GM18909 (cell line): ENCODE measurements at regions not wholly inside any gene's neighbourhood (a gene's known extent, or its start where the extent isn't known, plus 50 kb on each side); places are given as distances from the start of the nearest gene placed in this dataset.

Experiments
- ATAC-seq: cut with Tn5 transposase; IDR thresholded peaks from one replicate; pipeline ENCODE4 v1.9.1; 2021; ENCODE audit warnings: mild to moderate bottlenecking; ENCODE audit not compliant: unreplicated experiment, poor library complexity

- no peak for ATAC-seq
Measured at GRCh38 chr4:108375434-108375833, 206.7 kb upstream of the LEF1 start.

- no peak for ATAC-seq
Measured at GRCh38 chr4:108372681-108373080, 203.9 kb upstream of the LEF1 start.

- no peak for ATAC-seq
Measured at GRCh38 chr4:108371282-108371681, 202.6 kb upstream of the LEF1 start.

DNA sequence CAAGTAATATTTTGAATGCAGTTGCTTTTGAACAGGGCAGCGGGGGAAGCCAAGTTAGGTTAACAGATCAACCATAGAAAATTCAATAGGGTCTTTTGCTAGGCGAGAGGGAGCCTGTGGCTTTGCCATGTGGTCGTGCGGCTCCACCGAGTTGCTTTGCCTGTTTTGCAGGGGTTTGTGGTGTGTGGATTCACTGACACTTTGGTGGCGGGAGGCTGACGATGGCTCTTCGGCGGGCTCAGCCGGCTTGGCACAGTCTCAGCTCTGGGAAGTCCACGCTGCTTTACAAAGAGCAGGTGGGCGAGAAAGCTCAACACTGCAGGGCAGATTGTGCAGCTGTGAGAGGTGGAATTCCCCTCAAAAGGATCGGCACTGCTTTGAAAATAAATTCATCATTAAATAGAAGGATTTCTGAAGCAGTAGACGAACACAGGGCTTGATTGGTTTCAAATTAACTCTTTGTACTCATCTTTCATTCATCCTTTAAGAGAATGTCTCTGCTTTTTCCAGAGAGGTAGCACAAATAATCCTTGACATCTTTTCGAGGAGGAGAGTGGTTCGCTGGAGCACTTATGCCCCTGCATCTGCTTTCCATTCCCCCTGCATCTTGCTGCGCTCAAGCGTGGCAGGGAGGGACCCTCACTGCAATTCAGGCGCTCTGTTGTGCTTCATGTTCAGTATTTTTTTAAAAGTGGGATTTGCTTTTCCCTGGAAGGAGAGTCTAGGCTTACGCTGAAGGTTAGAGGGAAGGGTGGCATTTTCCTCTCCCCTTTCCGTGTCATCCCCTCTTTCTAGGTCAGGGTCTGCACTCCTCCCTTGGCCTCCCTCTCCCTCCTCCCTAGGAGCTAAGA, 201.8 kb upstream of the LEF1 start:
- ATAC-seq, result no peak

DNA sequence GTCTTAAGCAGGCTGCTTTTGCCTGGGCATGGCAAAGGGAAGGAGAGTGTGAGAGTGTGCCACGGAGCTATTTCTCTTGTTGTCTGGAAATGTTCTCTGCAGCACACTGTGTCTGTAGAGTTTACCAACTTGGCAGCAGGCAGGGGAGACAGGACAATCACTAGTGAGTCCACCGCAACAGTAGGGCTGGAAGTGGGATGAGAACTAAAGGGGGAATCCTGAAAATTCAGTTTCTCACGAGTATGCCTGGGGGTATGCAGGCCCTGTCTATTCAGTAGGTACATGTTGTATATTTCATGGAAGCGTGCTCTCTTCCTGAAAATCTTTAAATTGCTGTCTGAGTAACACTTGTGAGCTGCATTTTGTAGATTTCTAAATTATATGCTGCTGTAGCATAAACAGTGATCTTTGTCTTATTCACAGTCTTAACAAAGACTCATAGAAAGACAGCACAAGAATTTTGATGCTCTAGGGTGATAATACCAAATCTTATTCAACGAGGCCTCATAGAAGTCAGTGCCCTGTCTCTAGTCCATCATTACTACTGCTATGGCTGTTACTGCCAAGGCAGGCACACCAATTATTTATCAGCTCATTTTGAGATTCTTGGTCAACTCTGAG, 200.4 kb upstream of the LEF1 start:
- ATAC-seq, result no peak

GRCh38 chr4:108367751-108368150, 199.0 kb upstream of the LEF1 start:
- ATAC-seq, result no peak

- ATAC-seq, result no peak
Measured at GRCh38 chr4:108366716-108367115, 198.0 kb upstream of the LEF1 start.

GRCh38 chr4:108365551-108365950, 196.8 kb upstream of the LEF1 start:
- no peak for ATAC-seq

DNA sequence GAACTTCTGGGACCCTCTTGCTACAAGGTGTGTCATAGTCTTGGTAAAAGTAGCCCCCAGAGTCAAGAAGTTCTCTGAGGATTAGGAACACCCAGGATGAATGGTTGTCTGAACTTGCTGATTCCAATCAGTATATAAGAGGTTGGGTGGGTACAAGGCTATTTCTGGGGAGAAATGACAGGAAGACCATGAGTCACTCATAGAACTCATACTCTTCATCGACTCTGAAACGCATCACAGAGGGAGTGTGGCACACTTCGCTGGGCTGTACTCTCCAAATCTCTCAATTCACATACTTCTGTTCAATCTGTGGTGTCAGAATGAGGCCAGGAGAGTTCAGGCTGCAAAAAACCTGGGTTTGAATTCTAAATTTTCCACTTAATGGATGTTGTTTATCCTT, 193.2 kb upstream of the LEF1 start:
- no peak for ATAC-seq

- ATAC-seq, result no peak
Measured at GRCh38 chr4:108361446-108361820, 192.7 kb upstream of the LEF1 start.

DNA sequence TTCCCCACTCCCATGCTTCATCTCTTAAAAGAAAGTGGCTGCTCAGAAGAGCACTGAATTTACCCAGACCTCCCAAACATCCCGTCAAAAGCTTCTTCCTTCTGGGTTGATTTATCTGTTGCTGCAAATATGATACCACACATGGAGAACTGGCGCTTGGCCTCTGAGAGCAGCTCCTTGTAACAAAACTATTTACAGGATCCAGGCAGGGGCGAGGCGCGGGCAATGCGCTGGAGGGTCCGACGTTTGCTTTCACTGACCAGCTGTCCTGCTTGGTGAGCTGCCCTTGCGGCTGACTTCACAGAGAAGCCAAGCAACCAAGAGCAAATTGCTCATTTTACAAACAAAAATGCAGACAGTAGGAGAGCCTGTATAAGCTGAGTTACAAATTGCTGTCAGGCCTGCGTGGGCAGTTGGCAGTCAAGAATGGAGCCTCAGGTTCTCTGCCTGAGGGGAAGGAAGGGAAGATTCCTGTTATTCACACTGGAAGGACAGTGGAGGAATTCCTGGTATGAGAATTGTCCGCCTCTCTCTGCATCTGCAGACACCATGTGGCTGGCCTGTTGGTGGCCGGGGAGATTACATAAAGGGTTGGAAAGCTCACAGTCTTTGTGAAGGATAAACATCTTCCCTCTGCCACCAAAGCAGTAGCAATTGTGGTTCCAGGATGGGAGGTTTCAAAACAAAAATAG, 192.2 kb upstream of the LEF1 start:
- no peak for ATAC-seq

DNA sequence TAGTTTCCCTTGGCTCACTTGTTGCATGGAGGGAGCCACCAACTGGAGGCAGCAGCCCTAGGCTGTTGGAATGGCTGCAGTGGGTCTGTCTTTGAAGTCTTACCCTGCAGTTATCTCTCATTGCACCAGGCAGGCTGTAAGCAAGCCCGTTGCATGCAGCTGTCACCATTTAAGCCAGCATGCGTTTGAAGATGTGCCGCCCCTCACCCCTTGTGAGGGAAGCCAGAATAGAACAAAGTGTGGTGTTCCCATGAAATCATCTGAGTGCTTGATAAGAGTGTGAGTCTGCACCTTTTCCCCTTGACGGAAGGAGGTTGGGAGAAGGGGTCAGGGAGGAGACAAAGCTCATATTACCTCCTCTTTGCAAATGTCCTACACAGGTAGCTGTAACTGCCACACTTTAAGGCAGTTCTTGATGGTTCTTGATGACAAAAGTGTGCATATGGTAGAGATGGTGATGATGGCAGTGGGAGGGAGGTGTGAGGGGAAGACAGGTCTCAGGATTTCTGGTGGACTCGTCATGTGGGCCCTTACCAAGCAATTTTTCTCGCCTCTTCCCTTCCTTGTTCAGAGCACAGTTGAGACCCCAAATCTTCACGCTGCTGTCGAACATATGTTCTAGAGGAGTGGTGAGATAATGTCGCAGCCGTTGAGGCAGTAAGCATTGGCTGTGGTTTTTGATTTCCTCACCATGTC, 191.4 kb upstream of the LEF1 start:
- ATAC-seq, result no peak

GRCh38 chr4:108359130-108359985, 190.6 kb upstream of the LEF1 start:
- ATAC-seq, result no peak

DNA sequence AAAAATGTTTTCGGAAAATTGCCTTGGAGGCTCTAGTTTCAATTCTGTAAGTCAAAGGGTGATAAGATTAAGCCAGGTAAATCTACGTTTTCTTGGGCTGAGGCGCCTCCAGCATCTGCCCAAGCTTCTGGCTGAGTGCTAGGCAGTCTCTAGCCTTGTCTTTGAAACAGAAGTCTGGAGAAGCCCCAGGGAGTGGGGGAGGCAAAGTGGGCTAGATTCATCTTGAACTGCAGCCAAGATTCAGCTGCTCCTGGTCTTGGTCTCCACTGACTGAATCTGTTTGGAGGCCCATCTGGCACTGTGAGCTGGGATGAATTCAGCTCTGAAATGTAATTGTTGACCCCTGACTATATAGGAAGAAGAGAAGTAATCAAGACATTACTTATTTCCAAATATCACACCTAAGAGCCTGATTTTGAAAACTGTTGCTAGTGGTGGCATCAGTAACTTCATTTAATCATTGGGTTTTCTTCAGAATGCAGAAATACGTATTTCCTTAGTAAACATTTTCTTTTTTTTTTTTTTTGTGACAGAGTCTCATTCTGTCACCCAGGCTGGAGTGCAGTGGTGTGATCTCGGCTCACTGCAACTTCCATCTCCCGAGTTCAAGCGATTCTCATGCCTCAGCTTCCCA, 187.3 kb upstream of the LEF1 start:
- no peak for ATAC-seq

GRCh38 chr4:108355186-108355901, 186.6 kb upstream of the LEF1 start:
- ATAC-seq, result no peak

DNA sequence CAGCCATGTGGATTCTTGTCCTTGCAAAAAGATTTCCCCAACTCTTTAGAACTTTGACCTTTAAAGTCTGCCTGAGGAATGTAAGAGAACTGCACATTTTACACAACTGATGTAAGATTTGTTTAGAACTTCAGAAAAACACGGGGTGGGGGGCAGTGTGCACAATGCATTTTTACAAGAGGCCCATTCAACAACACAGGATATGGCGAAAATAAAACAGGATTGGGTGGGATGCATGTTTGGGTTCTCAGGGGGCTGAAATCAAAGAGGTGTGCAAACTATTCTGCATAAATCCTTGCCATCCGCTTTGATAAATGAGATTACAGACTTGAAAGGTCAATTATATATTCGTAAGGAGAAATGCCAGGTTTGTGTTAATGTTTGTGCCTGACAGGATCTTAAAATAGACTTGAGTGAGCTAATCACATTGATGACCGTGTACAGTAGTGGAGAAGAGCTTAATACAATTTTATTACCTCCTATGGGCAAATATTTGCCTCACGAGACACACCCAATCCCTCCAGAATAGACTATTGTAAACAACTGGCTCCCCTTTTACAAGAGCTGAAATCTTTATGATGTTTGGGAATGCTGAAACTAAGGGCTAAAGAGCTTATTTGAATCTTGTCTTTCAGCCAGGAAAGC, 184.1 kb upstream of the LEF1 start:
- ATAC-seq, result no peak

GRCh38 chr4:108351791-108352190, 183.1 kb upstream of the LEF1 start:
- ATAC-seq, result no peak

DNA sequence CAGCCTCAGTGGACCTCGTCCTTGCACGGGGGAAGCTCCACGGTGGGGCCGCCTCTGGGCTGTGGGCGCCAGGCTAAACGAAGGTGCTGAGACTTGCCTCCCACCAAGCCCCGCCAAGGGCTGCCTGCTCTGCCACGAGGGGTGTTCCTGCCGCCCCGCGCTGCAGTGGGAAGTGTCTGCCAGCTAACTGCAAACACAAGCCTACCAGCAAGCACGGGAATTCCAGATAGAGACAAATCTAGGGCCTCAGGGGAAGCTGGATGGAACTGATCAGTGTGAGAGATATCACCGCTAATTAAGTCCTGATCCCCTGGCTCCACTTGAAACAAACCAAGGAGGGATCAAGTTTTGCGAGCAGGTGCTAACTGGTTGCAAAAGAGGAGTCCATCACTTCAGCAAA, 181.6 kb upstream of the LEF1 start:
- no peak for ATAC-seq
